ENCODE measurements at regions not wholly inside any gene's neighbourhood (a gene's known extent, or its start where the extent isn't known, plus 50 kb on each side); places are given as distances from the start of the nearest gene placed in this dataset.

DNA sequence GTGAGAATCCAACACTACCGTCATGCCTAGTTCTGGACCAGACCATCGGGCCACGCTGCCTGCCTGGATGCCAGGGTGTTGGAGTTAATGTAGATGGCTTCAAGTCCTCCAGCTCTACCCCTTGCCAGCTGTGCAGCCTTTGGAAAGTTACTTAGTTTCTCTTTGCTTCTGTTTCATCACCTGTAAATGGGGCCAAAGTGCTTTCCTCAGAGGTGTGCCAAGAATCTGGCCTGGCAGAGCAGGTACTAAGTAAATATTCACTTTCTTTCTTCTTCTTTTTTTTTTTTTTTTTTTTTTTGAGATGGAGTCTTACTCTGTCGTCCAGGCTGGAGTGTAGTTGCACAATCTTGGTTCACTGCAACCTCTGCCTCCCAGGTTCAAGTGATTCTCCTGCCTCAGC is 159.5 kb upstream of the RPL38 start:
- TF ChIP-seq FOXP2 (optimal IDR thresholded peaks at IDR 0.05; ENCODE audit: borderline replicate concordance, extremely low read depth, extremely low read length, insufficient read depth), result no peak
- no peak for TF ChIP-seq POLR2AphosphoS5 (IDR thresholded peaks at IDR 0.05; ENCODE audit: low read depth, low read length)
- TF ChIP-seq, protein P1, sequence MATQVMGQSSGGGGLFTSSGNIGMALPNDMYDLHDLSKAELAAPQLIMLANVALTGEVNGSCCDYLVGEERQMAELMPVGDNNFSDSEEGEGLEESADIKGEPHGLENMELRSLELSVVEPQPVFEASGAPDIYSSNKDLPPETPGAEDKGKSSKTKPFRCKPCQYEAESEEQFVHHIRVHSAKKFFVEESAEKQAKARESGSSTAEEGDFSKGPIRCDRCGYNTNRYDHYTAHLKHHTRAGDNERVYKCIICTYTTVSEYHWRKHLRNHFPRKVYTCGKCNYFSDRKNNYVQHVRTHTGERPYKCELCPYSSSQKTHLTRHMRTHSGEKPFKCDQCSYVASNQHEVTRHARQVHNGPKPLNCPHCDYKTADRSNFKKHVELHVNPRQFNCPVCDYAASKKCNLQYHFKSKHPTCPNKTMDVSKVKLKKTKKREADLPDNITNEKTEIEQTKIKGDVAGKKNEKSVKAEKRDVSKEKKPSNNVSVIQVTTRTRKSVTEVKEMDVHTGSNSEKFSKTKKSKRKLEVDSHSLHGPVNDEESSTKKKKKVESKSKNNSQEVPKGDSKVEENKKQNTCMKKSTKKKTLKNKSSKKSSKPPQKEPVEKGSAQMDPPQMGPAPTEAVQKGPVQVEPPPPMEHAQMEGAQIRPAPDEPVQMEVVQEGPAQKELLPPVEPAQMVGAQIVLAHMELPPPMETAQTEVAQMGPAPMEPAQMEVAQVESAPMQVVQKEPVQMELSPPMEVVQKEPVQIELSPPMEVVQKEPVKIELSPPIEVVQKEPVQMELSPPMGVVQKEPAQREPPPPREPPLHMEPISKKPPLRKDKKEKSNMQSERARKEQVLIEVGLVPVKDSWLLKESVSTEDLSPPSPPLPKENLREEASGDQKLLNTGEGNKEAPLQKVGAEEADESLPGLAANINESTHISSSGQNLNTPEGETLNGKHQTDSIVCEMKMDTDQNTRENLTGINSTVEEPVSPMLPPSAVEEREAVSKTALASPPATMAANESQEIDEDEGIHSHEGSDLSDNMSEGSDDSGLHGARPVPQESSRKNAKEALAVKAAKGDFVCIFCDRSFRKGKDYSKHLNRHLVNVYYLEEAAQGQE (IDR thresholded peaks at IDR 0.05; ENCODE audit: insufficient read depth in 1 of 2, low read depth in 2 of 2, low read length in 2 of 2), result no peak
- TF ChIP-seq SIN3A (IDR thresholded peaks at IDR 0.05; ENCODE audit: borderline replicate concordance, insufficient read depth, low read length), result no peak
- TF ChIP-seq TAF1 (IDR thresholded peaks at IDR 0.05; ENCODE audit: borderline replicate concordance, insufficient read depth, low read length), result no peak

Data from PFSK-1 (cell line).